ENCODE measurements at regions not wholly inside any gene's neighbourhood (a gene's known extent, or its start where the extent isn't known, plus 50 kb on each side); places are given as distances from the start of the nearest gene placed in this dataset.

- ChIA-PET POLR2A (no interaction called here), CTCF (no interaction called here)
- no peak overlapping the region for H3K4me2 ChIP-seq
- H3K4me1 ChIP-seq = no peaks in the 10 kb centered on the region
- no peak for TF ChIP-seq RFX5 (IDR thresholded peaks at IDR 0.05)
- no peak for TF ChIP-seq CTCF (IDR thresholded peaks at IDR 0.05)
- no peak for TF ChIP-seq HOXB13 (CRISPR knock-in tag; IDR thresholded peaks at IDR 0.05; ENCODE audit: low read depth)
- TF ChIP-seq CEBPB (IDR thresholded peaks at IDR 0.05) = no peak
- TF ChIP-seq HOXB5 (CRISPR knock-in tag; IDR thresholded peaks at IDR 0.05) = no peak
- DNase-seq (ENCODE audit: low read depth in 1 of 2, low spot score in 1 of 2) = no peak
- H3K4me3 ChIP-seq = no peak overlapping the region
- WGBS (ENCODE audit: missing lambda C conversion rate) = 0% methylated on average over 1 of the region's 1 CpG
- H3K9me3 ChIP-seq = no peaks in the 10 kb centered on the region
- ATAC-seq = no peak
- FAIRE-seq = no peak
- no peak overlapping the region for H3K27ac ChIP-seq
These were observed 889.6 kb downstream of the DTWD2 start for GRCh38 chr5:118098716-118099115.

- WGBS (ENCODE audit: missing lambda C conversion rate) = 0% methylated on average over 2 of the region's 2 CpGs
- Histone ChIP-seq H3K4me3 (no peak overlapping the region), H3K9me3 (no peaks in the 10 kb centered on the region), H3K4me1 (no peaks in the 10 kb centered on the region), H3K4me2 (no peak overlapping the region), H3K27ac (no peak overlapping the region)
- ChIA-PET POLR2A (no interaction called here), CTCF (no interaction called here)
- ATAC-seq = no peak
- no peak for DNase-seq (ENCODE audit: low read depth in 1 of 2, low spot score in 1 of 2)
- no peak for TF ChIP-seq EHMT2 (IDR thresholded peaks at IDR 0.05; ENCODE audit: low read depth)
- no peak for TF ChIP-seq ZFP36 (IDR thresholded peaks at IDR 0.05; ENCODE audit: borderline replicate concordance, partially characterized antibody)
- no peak for TF ChIP-seq ELK1 (IDR thresholded peaks at IDR 0.05; ENCODE audit: low read depth, low read length)
- TF ChIP-seq NPAS2 (CRISPR knock-in tag; IDR thresholded peaks at IDR 0.05; ENCODE audit: borderline replicate concordance) = no peak
- no peak for TF ChIP-seq E2F6 (IDR thresholded peaks at IDR 0.05; ENCODE audit: borderline replicate concordance, low read depth)
- TF ChIP-seq HMGXB4 (CRISPR knock-in tag; IDR thresholded peaks at IDR 0.05; ENCODE audit: borderline replicate concordance) = no peak
- no peak for TF ChIP-seq EHF (CRISPR knock-in tag; IDR thresholded peaks at IDR 0.05)
- TF ChIP-seq PHF8 (IDR thresholded peaks at IDR 0.05; ENCODE audit: borderline replicate concordance, low read depth) = no peak
- TF ChIP-seq HOXB13 (CRISPR knock-in tag; IDR thresholded peaks at IDR 0.05; ENCODE audit: low read depth) = no peak
- TF ChIP-seq REST (IDR thresholded peaks at IDR 0.05) = no peak
- TF ChIP-seq JUNB (IDR thresholded peaks at IDR 0.05) = no peak
- TF ChIP-seq TFCP2L1 (CRISPR knock-in tag; IDR thresholded peaks at IDR 0.05) = no peak
- TF ChIP-seq CHD2 (IDR thresholded peaks at IDR 0.05; ENCODE audit: low read length, partially characterized antibody) = no peak
- no peak for TF ChIP-seq MAZ (IDR thresholded peaks at IDR 0.05; ENCODE audit: borderline replicate concordance, low read depth, low read length)
- no peak for TF ChIP-seq MAFK (IDR thresholded peaks at IDR 0.05; ENCODE audit: partially characterized antibody)
- FAIRE-seq = no peak
These were observed 893.2 kb downstream of the DTWD2 start for GRCh38 chr5:118095115-118095514.
